Breast epithelium (tissue), 4 donors: ENCODE measurements at regions not wholly inside any gene's neighbourhood (a gene's known extent, or its start where the extent isn't known, plus 50 kb on each side); places are given as distances from the start of the nearest gene placed in this dataset.

Experiments used
- DNase-seq, 2 donors: peaks; one replicate each; pipeline ENCODE4 v3.0.0-alpha.2; 2019; ENCODE audit warnings: low spot score in 2 of 2
- H3K27ac ChIP-seq, 2 donors: fragments of 200-600 bp; sonication (generic) in 1 of 2; one replicate each; pipeline ENCODE4 v1.5.1; 2016 to 2019; ENCODE audit warnings: mild to moderate bottlenecking in 1 of 2
- H3K27me3 ChIP-seq, 2 donors: fragments of 200-600 bp; sonication (generic) in 1 of 2; one replicate each; pipeline versions ENCODE4 v1.5.1 to v1.6.0; 2017 to 2019; ENCODE audit warnings: control low read depth in 1 of 2, mild to moderate bottlenecking in 1 of 2
- H3K36me3 ChIP-seq: fragments of 200-600 bp; one replicate; pipeline ENCODE4 v1.5.1; 2019
- H3K4me1 ChIP-seq, 2 donors: fragments of 200-600 bp; sonication (generic); one replicate each; pipeline ENCODE4 v1.5.1; 2016 to 2019; ENCODE audit warnings: control low read depth in 1 of 2
- H3K4me3 ChIP-seq, 3 donors: fragments of 200-600 bp; sonication (generic); 1 replicate in 2 of 3; 2 replicates in 1 of 3; pipeline ENCODE4 v1.5.1; 2016 to 2019; ENCODE audit warnings: mild to moderate bottlenecking in 3 of 3, moderate library complexity in 2 of 3
- H3K9me3 ChIP-seq, 2 donors: fragments of 200-600 bp; sonication (generic) in 1 of 2; one replicate each; pipeline ENCODE4 v1.5.1; 2016 to 2019; ENCODE audit warnings: control low read depth in 1 of 2
- POLR2A ChIP-seq: fragments of 450-650 bp; IDR thresholded peaks from one replicate; pipeline ENCODE4 v1.6.1; 2016; ENCODE audit warnings: antibody characterized with exemption, mild to moderate bottlenecking, moderate library complexity
- POLR2AphosphoS5 ChIP-seq, 3 donors: sonication (generic); formaldehyde crosslinking; IDR thresholded peaks; one replicate each; pipeline ENCODE4 v1.6.1; 2017; ENCODE audit warnings: antibody characterized with exemption in 3 of 3
- intact Hi-C: fragments of 100-400 bp; cut with DNase I; formaldehyde crosslinking; loops from one replicate; pipeline ENCODE4 v1.15.1; 2023; ENCODE audit warnings: low total_unique reads
- TF ChIP-seq, protein P1 (sequence below), 3 donors: fragments of 450-650 bp; IDR thresholded peaks; one replicate each; pipeline ENCODE4 v1.5.1; 2016 to 2017; ENCODE audit warnings: antibody characterized with exemption in 3 of 3, mild to moderate bottlenecking in 3 of 3, moderate library complexity in 3 of 3

DNA sequence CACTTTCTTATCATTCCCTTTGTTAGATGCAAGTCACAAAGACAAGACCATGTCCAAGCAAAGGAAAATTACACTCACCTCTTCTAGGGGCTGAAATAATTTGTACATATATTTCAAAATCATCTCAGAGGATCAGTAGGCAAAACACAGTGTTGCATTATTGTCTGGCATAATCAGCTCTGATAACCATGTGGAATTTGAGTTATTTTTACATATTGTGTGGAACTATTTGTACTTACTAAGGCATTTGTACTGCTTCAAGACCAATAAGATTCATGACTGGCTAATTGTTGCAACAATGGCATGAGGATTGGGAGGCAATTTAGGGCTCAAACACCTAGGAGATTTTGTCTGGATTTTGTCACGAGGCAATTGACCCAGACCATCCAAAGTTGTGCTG is 1716.4 kb downstream of the BRINP3 start:
- H3K36me3 ChIP-seq, result no peaks in the 10 kb centered on the region
- H3K9me3 ChIP-seq, result no peaks in the 10 kb centered on the region
- H3K27me3 ChIP-seq, result no peaks in the 10 kb centered on the region
- H3K4me1 ChIP-seq, result no peaks in the 10 kb centered on the region
- intact Hi-C loops, result no loop called here
- no peak overlapping the region for H3K4me3 ChIP-seq
- no peak for TF ChIP-seq POLR2A
- TF ChIP-seq, protein P1, sequence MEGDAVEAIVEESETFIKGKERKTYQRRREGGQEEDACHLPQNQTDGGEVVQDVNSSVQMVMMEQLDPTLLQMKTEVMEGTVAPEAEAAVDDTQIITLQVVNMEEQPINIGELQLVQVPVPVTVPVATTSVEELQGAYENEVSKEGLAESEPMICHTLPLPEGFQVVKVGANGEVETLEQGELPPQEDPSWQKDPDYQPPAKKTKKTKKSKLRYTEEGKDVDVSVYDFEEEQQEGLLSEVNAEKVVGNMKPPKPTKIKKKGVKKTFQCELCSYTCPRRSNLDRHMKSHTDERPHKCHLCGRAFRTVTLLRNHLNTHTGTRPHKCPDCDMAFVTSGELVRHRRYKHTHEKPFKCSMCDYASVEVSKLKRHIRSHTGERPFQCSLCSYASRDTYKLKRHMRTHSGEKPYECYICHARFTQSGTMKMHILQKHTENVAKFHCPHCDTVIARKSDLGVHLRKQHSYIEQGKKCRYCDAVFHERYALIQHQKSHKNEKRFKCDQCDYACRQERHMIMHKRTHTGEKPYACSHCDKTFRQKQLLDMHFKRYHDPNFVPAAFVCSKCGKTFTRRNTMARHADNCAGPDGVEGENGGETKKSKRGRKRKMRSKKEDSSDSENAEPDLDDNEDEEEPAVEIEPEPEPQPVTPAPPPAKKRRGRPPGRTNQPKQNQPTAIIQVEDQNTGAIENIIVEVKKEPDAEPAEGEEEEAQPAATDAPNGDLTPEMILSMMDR (IDR thresholded peaks at IDR 0.05), result no peak
- TF ChIP-seq POLR2AphosphoS5 (IDR thresholded peaks at IDR 0.05), result no peak
- H3K27ac ChIP-seq, result no peak overlapping the region
- DNase-seq, result no peak

DNA sequence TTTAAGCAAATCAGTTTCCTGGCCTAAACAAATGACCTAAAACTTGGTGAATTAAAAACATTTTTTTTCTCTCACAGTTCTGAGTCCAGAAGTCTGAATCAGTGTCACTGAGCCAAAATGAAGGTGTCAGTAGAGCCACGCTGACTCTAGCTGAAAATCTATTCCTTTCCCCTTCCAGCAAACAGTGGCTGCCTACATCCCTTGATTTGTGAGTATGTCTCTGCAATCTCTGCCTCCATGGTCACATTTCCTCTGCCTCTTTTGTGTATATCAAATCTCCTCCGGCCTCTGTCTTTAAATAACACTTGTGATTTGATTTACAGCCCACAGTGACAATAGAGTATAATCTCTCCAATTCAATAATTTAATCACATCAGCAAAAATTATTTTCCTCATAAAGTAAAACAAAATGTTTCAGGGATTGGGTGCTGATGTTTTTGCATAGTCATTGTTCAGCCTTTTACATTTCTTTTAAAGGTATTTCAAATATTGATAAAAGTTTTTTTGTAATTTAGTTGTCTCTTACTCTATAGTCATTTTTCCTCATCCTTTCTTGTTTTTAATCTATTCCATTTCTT is 1715.4 kb downstream of the BRINP3 start:
- no peaks in the 10 kb centered on the region for H3K36me3 ChIP-seq
- intact Hi-C loops, result no loop called here
- DNase-seq, result no peak
- no peak for TF ChIP-seq POLR2A
- TF ChIP-seq POLR2AphosphoS5 (IDR thresholded peaks at IDR 0.05), result no peak
- TF ChIP-seq, protein P1 (IDR thresholded peaks at IDR 0.05), result no peak
- no peak overlapping the region for H3K27ac ChIP-seq
- H3K27me3 ChIP-seq, result no peaks in the 10 kb centered on the region
- H3K9me3 ChIP-seq, result no peaks in the 10 kb centered on the region
- H3K4me1 ChIP-seq, result no peaks in the 10 kb centered on the region
- H3K4me3 ChIP-seq, result no peak overlapping the region

DNA sequence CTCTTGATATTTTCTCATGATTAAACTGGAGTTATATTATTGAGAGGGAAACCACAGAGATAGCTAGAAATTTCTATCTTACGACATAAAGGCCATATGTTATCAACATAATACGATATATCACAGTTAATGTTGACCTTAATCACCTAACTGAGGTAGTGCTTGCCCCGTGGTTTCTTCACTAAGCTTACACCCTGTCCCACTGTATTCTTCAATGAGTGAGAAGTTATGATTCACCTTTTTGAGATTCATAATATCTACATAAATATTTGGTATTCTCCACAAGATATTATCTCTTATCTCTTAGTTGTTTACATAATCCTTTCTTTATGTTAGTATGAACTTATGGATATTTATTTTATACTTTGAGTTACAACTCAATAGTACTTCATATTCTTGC is 1714.1 kb downstream of the BRINP3 start:
- intact Hi-C loops, result no loop called here
- Histone ChIP-seq H3K36me3 (no peaks in the 10 kb centered on the region), H3K9me3 (no peaks in the 10 kb centered on the region), H3K4me3 (no peak overlapping the region), H3K27ac (no peak overlapping the region), H3K27me3 (no peaks in the 10 kb centered on the region), H3K4me1 (no peaks in the 10 kb centered on the region)
- DNase-seq, result no peak
- TF ChIP-seq POLR2AphosphoS5 (IDR thresholded peaks at IDR 0.05) (no peak), POLR2A (no peak)
- TF ChIP-seq, protein P1 (IDR thresholded peaks at IDR 0.05), result no peak

- TF ChIP-seq, protein P1 (IDR thresholded peaks at IDR 0.05), result no peak
- TF ChIP-seq POLR2AphosphoS5 (IDR thresholded peaks at IDR 0.05), result no peak
- no peak for TF ChIP-seq POLR2A
- intact Hi-C loops, result no loop called here
- Histone ChIP-seq H3K4me1 (no peaks in the 10 kb centered on the region), H3K4me3 (no peak overlapping the region), H3K36me3 (no peaks in the 10 kb centered on the region), H3K27ac (no peak overlapping the region), H3K27me3 (no peaks in the 10 kb centered on the region), H3K9me3 (peaks cover 7 to 9% of the 10 kb centered on the region in 2 donors)
- no peak for DNase-seq
These were observed 1708.5 kb downstream of the BRINP3 start for GRCh38 chr1:188769181-188769580.

- no peaks in the 10 kb centered on the region for H3K4me1 ChIP-seq
- DNase-seq, result no peak
- TF ChIP-seq POLR2AphosphoS5 (IDR thresholded peaks at IDR 0.05) (no peak), POLR2A (no peak)
- TF ChIP-seq, protein P1 (IDR thresholded peaks at IDR 0.05), result no peak
- H3K27me3 ChIP-seq, result no peaks in the 10 kb centered on the region
- intact Hi-C loops, result no loop called here
- H3K4me3 ChIP-seq, result no peak overlapping the region
- no peaks in the 10 kb centered on the region for H3K36me3 ChIP-seq
- H3K9me3 ChIP-seq, result peaks cover 7 to 9% of the 10 kb centered on the region in 2 donors
- H3K27ac ChIP-seq, result no peak overlapping the region
These were observed 1707.7 kb downstream of the BRINP3 start for GRCh38 chr1:188769936-188770335.
